ENCODE measurements at regions not wholly inside any gene's neighbourhood (a gene's known extent, or its start where the extent isn't known, plus 50 kb on each side); places are given as distances from the start of the nearest gene placed in this dataset.

DNA sequence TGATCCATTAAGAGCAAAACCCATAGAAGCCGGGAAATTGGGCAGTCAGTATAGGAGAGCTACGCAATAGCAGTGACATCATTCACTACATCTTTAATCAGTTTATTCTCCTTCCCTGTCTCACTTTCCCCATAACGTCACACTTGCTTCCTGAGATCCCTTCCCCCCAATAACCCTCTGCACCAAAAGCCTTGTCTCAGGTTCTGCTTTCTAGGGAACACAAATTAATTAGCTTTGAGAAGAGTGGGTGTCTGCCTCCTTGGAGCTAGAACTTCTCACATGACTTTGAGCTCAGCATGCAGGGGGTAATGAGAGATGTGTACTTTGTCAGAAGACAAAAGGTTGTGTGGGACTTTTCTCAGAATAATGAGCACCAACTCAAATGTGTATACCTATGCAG lies 128.3 kb upstream of the MAOA start:
- in situ Hi-C loops (cut with MboI; ENCODE audit: low sequenced_read_pairs in 4 of 4), result loop anchor here in 1 of 4 donors (25.0 kb wide), 1 partner anchor 1740 kb away; no protein-coding TSS in a partner anchor
- ATAC-seq, result no peak
- H3K4me3 ChIP-seq, result no peak overlapping the region
- no peaks in the 10 kb centered on the region for H3K27me3 ChIP-seq
- no peak overlapping the region for H3K27ac ChIP-seq
- no peaks in the 10 kb centered on the region for H3K4me1 ChIP-seq
- TF ChIP-seq, protein P1, sequence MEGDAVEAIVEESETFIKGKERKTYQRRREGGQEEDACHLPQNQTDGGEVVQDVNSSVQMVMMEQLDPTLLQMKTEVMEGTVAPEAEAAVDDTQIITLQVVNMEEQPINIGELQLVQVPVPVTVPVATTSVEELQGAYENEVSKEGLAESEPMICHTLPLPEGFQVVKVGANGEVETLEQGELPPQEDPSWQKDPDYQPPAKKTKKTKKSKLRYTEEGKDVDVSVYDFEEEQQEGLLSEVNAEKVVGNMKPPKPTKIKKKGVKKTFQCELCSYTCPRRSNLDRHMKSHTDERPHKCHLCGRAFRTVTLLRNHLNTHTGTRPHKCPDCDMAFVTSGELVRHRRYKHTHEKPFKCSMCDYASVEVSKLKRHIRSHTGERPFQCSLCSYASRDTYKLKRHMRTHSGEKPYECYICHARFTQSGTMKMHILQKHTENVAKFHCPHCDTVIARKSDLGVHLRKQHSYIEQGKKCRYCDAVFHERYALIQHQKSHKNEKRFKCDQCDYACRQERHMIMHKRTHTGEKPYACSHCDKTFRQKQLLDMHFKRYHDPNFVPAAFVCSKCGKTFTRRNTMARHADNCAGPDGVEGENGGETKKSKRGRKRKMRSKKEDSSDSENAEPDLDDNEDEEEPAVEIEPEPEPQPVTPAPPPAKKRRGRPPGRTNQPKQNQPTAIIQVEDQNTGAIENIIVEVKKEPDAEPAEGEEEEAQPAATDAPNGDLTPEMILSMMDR (IDR thresholded peaks at IDR 0.05 in 4 of 5, conservative IDR thresholded peaks at IDR 0.05 in 1 of 5), result no peak
- no peak for TF ChIP-seq POLR2A (IDR thresholded peaks at IDR 0.05)
- no peaks in the 10 kb centered on the region for H3K36me3 ChIP-seq
- H3K9me3 ChIP-seq, result no peaks in the 10 kb centered on the region
- intact Hi-C loops (cut with DNase I; ENCODE audit: low total_unique reads), result no loop called here
- DNase-seq, result no peak

DNA sequence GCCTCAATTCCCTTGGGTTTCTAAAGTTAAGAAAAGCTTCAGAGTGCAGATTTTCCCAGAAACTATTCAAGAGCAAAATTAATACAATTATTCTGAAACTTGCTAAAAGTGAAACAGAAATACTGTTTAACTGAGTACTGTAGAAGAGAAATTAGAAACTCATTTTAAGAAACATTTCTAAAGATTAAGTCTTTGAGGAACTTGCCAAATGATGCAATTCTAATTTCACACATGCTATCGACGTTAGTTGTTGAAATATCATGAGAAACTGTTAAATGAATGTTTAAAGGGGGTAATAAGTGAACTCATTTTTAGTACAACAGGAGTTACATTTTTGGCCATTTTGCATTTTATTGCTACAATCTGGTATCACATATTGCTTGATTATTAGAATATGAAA lies 125.3 kb upstream of the MAOA start:
- Histone ChIP-seq H3K27me3 (no peaks in the 10 kb centered on the region), H3K4me1 (no peaks in the 10 kb centered on the region), H3K36me3 (no peaks in the 10 kb centered on the region), H3K9me3 (no peaks in the 10 kb centered on the region), H3K4me3 (no peak overlapping the region), H3K27ac (no peak overlapping the region)
- no peak for ATAC-seq
- TF ChIP-seq, protein P1 (IDR thresholded peaks at IDR 0.05 in 4 of 5, conservative IDR thresholded peaks at IDR 0.05 in 1 of 5), result no peak
- no peak for TF ChIP-seq POLR2A (IDR thresholded peaks at IDR 0.05)
- no peak for DNase-seq
- in situ Hi-C loops (cut with MboI; ENCODE audit: low sequenced_read_pairs in 4 of 4) (loop anchor here in 1 of 4 donors (25.0 kb wide), 1 partner anchor 1744 kb away; no protein-coding TSS in a partner anchor), intact Hi-C loops (cut with DNase I; ENCODE audit: low total_unique reads) (no loop called here)

DNA sequence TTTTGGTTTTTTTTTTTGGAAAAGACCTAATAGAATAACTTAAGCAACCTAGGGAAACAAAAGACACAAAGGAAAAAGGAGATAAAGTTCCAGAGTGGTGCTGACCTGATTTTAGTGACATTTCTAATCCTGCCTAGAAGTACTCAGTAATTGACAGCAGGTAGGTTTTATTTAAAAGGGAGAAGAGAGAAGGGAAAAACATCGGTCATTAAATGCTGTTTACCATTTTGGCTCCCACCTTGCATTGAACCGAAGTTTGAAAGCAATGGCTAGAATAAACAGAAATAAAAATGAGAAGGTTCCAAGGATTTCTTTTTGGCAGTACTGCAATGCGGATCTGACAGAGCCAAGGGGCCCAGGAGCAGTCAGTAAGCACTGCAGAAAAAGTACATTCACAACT lies 115.8 kb upstream of the MAOA start:
- in situ Hi-C loops (cut with MboI; ENCODE audit: low sequenced_read_pairs in 4 of 4) (loop anchor here in 1 of 4 donors (25.0 kb wide), 1 partner anchor 1753 kb away; no protein-coding TSS in a partner anchor), intact Hi-C loops (cut with DNase I; ENCODE audit: low total_unique reads) (no loop called here)
- Histone ChIP-seq H3K27me3 (no peaks in the 10 kb centered on the region), H3K27ac (no peak overlapping the region), H3K9me3 (no peaks in the 10 kb centered on the region), H3K4me1 (no peaks in the 10 kb centered on the region), H3K4me3 (no peak overlapping the region), H3K36me3 (no peaks in the 10 kb centered on the region)
- no peak for ATAC-seq
- TF ChIP-seq, protein P1 (IDR thresholded peaks at IDR 0.05 in 4 of 5, conservative IDR thresholded peaks at IDR 0.05 in 1 of 5), result no peak
- TF ChIP-seq POLR2A (IDR thresholded peaks at IDR 0.05), result no peak
- DNase-seq, result no peak

DNA sequence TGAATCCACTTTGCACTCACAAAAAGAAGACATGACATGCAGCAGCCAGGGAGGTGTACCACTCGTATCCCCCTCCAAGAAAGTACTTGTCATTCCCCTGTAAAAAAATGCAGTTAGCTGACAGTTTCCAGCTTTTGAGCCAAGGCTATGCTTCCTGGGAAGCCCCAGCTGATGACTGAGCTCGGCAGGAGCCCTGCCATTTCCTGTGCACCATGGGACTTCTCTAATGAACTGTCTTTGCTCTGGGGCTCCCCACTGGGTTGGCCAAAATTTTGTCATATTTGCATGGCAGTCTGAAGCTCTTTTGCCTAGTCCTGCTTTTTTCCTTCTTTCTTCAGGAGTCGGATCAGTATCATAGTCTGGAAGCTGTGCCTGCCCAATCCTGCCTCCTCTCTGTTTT lies 104.5 kb upstream of the MAOA start:
- TF ChIP-seq, protein P1 (IDR thresholded peaks at IDR 0.05 in 4 of 5, conservative IDR thresholded peaks at IDR 0.05 in 1 of 5), result no peak
- no peak for TF ChIP-seq POLR2A (IDR thresholded peaks at IDR 0.05)
- no peak overlapping the region for H3K27ac ChIP-seq
- intact Hi-C loops (cut with DNase I; ENCODE audit: low total_unique reads) (no loop called here), in situ Hi-C loops (cut with MboI; ENCODE audit: low sequenced_read_pairs in 4 of 4) (loop anchor here in 1 of 4 donors (25.0 kb wide), 1 partner anchor 1764 kb away; no protein-coding TSS in a partner anchor)
- no peak overlapping the region for H3K4me3 ChIP-seq
- H3K9me3 ChIP-seq, result no peaks in the 10 kb centered on the region
- no peaks in the 10 kb centered on the region for H3K36me3 ChIP-seq
- no peaks in the 10 kb centered on the region for H3K27me3 ChIP-seq
- H3K4me1 ChIP-seq, result no peaks in the 10 kb centered on the region
- no peak for ATAC-seq
- DNase-seq, result no peak

DNA sequence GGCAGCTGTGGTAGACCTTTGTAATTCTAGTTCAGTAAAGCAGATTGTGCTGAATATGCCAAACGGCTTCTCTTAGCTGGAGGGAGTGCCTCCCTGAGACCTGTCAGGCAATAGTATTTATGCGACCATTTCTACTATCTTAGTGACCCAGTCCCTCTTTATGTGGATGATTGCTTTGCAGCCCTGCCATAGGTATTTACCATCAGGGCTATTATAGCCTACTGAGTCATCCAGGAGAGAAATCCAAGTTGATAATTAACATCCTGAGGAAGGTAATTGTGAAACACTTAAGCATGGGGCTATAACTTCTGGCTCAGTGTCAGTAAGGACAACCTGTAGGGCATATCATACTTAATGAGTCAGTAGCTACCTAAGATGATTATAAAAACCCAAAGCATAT lies 103.9 kb upstream of the MAOA start:
- Histone ChIP-seq H3K4me3 (no peak overlapping the region), H3K36me3 (no peaks in the 10 kb centered on the region), H3K4me1 (no peaks in the 10 kb centered on the region), H3K27ac (no peak overlapping the region), H3K27me3 (no peaks in the 10 kb centered on the region), H3K9me3 (no peaks in the 10 kb centered on the region)
- intact Hi-C loops (cut with DNase I; ENCODE audit: low total_unique reads), result no loop called here
- ATAC-seq (no peak), DNase-seq (no peak)
- in situ Hi-C loops (cut with MboI; ENCODE audit: low sequenced_read_pairs in 4 of 4), result loop anchor here in 1 of 4 donors (25.0 kb wide), 1 partner anchor 1765 kb away; no protein-coding TSS in a partner anchor
- TF ChIP-seq POLR2A (IDR thresholded peaks at IDR 0.05), result no peak
- TF ChIP-seq, protein P1 (IDR thresholded peaks at IDR 0.05 in 4 of 5, conservative IDR thresholded peaks at IDR 0.05 in 1 of 5), result no peak
